ENCODE measurements at regions not wholly inside any gene's neighbourhood (a gene's known extent, or its start where the extent isn't known, plus 50 kb on each side); places are given as distances from the start of the nearest gene placed in this dataset.
"Not testable (repeated sequence)": the region's sequence is repeated elsewhere in the genome, so short reads cannot be mapped to it uniquely, and the experiment has no call there.

DNA sequence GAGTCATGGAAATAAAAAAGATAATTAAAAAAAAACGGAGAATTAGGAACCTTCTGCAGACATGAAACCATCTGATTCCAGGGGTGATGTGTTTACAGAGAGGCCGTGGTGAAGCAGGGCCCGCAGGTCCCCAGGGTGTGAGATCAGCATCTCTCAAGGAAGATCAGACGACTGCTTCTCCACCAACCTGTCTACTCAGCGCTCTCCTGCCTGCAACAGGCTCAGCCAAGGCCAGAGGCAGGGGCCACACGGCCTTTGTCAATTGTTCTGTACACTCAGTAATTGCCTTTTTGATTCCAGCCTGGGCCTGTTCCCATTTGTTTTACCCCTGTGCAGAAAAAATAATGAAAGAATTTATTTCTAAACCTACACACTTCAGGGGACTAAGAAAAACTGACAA is 124.6 kb downstream of the NXPE2 start:
- no peak overlapping the region for H3K4me3 ChIP-seq (ENCODE audit: low read length)
- TF ChIP-seq, protein P1, sequence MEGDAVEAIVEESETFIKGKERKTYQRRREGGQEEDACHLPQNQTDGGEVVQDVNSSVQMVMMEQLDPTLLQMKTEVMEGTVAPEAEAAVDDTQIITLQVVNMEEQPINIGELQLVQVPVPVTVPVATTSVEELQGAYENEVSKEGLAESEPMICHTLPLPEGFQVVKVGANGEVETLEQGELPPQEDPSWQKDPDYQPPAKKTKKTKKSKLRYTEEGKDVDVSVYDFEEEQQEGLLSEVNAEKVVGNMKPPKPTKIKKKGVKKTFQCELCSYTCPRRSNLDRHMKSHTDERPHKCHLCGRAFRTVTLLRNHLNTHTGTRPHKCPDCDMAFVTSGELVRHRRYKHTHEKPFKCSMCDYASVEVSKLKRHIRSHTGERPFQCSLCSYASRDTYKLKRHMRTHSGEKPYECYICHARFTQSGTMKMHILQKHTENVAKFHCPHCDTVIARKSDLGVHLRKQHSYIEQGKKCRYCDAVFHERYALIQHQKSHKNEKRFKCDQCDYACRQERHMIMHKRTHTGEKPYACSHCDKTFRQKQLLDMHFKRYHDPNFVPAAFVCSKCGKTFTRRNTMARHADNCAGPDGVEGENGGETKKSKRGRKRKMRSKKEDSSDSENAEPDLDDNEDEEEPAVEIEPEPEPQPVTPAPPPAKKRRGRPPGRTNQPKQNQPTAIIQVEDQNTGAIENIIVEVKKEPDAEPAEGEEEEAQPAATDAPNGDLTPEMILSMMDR (conservative IDR thresholded peaks at IDR 0.05; ENCODE audit: low read depth, low read length): no peak
- DNase-seq (ENCODE audit: low read depth): no peak

DNA sequence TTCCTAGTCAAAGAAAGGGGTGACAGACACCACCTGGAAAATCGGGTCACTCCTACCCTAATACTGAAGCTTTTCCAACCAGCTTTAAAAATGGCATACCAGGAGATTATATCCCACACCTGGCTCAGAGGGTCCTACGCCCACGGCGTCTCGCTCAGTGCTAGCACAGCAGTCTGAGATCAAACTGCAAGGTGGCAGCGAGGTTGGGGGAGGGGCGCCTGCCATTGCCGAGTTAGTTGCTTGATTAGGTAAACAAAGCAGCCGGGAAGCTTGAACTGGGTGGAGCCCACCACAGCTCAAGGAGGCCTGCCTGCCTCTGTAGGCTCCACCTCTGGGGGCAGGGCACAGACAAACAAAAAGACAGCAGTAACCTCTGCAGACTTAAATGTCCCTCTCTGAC is 127.1 kb downstream of the NXPE2 start:
- not testable (repeated sequence) for DNase-seq (ENCODE audit: low read depth); H3K4me3 ChIP-seq (ENCODE audit: low read length)

DNA sequence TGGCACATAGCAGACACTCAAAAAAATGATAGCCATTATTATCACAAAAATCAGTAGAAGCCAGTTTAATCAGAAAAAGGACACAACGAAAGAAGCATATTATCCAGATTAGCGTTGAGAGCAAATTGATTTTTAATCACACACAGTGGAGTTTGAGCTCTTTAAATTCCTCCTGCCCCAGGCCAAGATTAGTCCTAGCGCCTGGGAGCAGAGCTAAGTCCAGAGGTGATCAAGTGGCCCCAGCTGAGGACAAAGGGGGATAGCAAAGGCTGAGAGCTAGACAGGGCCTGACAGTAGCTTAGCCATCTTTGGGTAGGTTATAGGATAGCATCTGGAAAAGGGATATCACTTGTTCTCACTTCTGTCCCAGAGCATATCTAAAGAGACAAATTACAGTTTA is 133.6 kb downstream of the NXPE2 start:
- TF ChIP-seq, protein P1 (conservative IDR thresholded peaks at IDR 0.05; ENCODE audit: low read depth, low read length): no peak
- H3K4me3 ChIP-seq (ENCODE audit: low read length): no peak overlapping the region
- no peak for DNase-seq (ENCODE audit: low read depth)

DNA sequence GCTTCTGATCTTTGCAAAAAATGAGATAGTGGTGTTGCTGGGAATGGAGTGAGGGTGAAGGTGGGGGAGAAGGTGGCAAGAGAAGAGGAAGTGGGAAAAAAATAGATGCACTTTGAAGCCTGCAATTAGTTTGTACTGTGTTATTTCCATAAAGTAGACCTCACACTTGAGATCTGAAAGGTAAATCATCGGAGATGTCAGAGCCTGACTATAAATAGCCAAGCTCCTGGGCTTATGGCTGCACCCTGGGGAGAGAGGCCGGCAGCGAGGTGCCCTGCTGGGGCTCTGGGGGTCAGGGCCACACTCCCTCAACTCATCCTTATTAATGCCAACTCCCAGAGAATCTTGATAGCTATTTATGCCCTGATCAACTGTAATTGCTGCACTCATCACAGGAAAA is 134.4 kb downstream of the NXPE2 start:
- TF ChIP-seq, protein P1 (conservative IDR thresholded peaks at IDR 0.05; ENCODE audit: low read depth, low read length): no peak
- no peak for DNase-seq (ENCODE audit: low read depth)
- no peak overlapping the region for H3K4me3 ChIP-seq (ENCODE audit: low read length)

DNA sequence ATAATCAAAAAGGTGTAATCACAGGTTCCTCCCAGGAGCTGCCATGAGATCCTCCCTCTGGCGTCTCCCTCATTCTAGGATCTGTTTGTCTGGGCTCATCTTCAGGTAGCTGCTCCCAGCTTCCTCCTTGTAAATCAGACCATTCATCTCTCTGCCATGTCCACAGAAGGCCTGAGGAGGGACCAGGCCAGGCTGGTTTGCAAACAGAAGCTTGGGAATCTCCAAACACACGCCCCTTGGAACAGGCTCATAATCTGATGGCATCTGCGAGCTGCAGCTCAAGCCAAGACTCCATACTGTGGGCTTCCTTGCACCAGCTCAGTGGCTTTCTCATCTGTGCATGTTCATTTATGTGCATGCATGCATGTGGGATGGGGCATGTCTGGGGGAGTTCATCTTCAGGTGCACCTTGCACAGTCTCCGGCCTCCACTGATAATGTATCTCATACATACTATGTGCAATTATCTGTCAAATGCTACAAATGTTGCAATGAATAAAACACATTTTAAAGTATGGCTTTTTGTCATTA is 134.9 kb downstream of the NXPE2 start:
- DNase-seq (ENCODE audit: low read depth): no peak
- TF ChIP-seq, protein P1 (conservative IDR thresholded peaks at IDR 0.05; ENCODE audit: low read depth, low read length): no peak
- no peak overlapping the region for H3K4me3 ChIP-seq (ENCODE audit: low read length)

DNA sequence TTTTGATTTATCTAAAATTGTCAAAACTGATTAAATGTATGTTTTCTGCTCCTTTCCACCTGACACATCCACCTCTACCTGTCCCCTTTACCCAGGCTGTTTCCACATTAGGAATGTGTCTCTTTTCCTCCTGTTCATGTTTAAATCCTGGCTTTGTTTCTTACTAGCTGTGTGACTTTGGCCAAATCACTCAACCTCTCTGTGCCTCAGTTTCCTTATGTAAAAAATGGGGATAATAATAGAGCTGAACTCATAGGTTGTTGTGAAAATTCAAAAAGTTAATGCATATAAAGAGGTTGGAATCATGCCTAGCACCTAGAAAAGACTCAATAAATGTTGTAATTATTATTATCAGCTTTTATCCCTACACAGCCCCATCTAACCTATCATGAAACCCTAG is 136.8 kb downstream of the NXPE2 start:
- DNase-seq (ENCODE audit: low read depth): no peak
- TF ChIP-seq, protein P1 (conservative IDR thresholded peaks at IDR 0.05; ENCODE audit: low read depth, low read length): no peak
- H3K4me3 ChIP-seq (ENCODE audit: low read length): no peak overlapping the region

DNA sequence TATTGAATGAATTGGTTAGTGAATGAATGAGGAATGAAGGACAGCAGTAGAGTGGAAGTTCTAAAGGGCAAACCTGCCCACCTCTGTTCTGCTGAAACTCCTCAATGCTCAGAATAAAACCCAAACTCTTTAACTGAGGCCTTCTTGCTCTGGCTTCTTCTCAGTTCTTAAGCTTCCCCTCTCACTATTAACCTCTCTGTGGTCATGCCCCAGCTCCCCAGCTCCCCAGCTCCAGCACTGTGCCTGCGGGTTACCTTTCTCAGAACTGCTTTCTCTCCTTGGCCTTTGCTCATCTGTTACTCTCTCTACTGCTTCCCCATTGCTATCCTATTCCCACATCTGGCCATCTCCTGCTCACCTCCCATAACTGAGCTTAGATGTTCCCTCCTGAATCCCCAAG is 137.4 kb downstream of the NXPE2 start:
- DNase-seq (ENCODE audit: low read depth): no peak
- TF ChIP-seq, protein P1 (conservative IDR thresholded peaks at IDR 0.05; ENCODE audit: low read depth, low read length): no peak
- H3K4me3 ChIP-seq (ENCODE audit: low read length): no peak overlapping the region

DNA sequence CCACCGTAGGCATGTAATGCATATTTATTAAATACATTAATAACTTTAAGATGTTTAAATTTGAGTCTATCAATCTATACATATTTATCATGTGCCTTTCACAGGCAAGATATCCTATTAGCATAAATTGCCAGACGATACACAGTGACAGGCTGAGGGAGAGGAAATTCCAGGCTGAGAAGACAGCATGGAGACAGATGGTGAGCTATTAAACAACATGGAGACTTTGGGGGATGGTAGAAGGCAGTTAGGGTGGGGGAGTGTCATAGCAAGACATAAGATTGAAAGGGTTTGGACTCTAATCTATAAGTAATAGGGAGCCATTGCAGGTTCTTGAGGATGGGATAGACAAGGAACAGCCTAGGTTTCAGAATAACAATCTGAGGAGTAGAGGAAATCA is 138.5 kb downstream of the NXPE2 start:
- DNase-seq (ENCODE audit: low read depth): no peak
- TF ChIP-seq, protein P1 (conservative IDR thresholded peaks at IDR 0.05; ENCODE audit: low read depth, low read length): no peak
- H3K4me3 ChIP-seq (ENCODE audit: low read length): no peak overlapping the region
